Endothelial cell of umbilical vein (primary cell): ENCODE measurements at regions not wholly inside any gene's neighbourhood (a gene's known extent, or its start where the extent isn't known, plus 50 kb on each side); places are given as distances from the start of the nearest gene placed in this dataset.

Source experiments
- BruUV-seq: library from RNA; stranded (reverse); fragments of 400-500 nt; replicated peaks from 2 replicates; lab custom pipeline; 2021; lab: Mats Ljungman, UMichigan
- CTCF ChIA-PET: fragments of 300-600, 350-600 bp; sonication (Branson Sonifier 250); formaldehyde crosslinking; loops from one replicate; lab custom pipeline; 2021; ENCODE audit warnings: antibody characterized with exemption, inconsistent platforms; lab: Charles Lee
- POLR2A ChIA-PET: fragments of 300-600, 350-600 bp; sonication (Branson Sonifier 250); formaldehyde crosslinking; loops from one replicate; lab custom pipeline; 2021; ENCODE audit warnings: antibody characterized with exemption, inconsistent platforms; lab: Charles Lee
- DNase-seq: peaks from one replicate; pipeline ENCODE4 v3.0.0-alpha.2; 2011; ENCODE audit warnings: low read depth, low spot score
- FAIRE-seq: peaks from 2 replicates; lab custom pipeline; 2011; peaks lifted over from hg19 to GRCh38; lab: Jason Lieb, UNC
- H2AFZ ChIP-seq: 2 replicates; pipeline ENCODE4 v1.6.0; 2012; ENCODE audit warnings: low read depth, low read length, control low read depth, inconsistent platforms
- H3K27ac ChIP-seq: 2 replicates; pipeline ENCODE4 v1.5.1; 2011; ENCODE audit warnings: low read depth, mild to moderate bottlenecking, control low read depth, low read length, moderate library complexity; ENCODE audit not compliant: insufficient read depth
- H3K27me3 ChIP-seq, 2 experiments: 2 replicates each; pipeline versions ENCODE4 v1.6.0 to v1.6.1; 2011; ENCODE audit warnings: low read length in 2 of 2, mixed read lengths in 1 of 2; ENCODE audit not compliant: control insufficient read depth in 2 of 2, insufficient read depth in 2 of 2
- H3K36me3 ChIP-seq, 2 experiments: 2 replicates in 1 of 2; 3 replicates in 1 of 2; pipeline ENCODE4 v1.5.1; 2011; ENCODE audit warnings: low read length in 2 of 2, mild to moderate bottlenecking in 1 of 2, moderate library complexity in 1 of 2; ENCODE audit not compliant: control insufficient read depth in 2 of 2, insufficient read depth in 2 of 2; ENCODE audit errors: extremely low read depth in 1 of 2
- H3K4me1 ChIP-seq: 3 replicates; pipeline ENCODE4 v1.5.1; 2011; ENCODE audit warnings: mild to moderate bottlenecking, low read length; ENCODE audit not compliant: control insufficient read depth, insufficient read depth; ENCODE audit errors: extremely low read depth
- H3K4me2 ChIP-seq: 2 replicates; pipeline ENCODE4 v1.6.1; 2011; ENCODE audit warnings: low read length, control low read depth, mixed read lengths; ENCODE audit not compliant: insufficient read depth
- H3K4me3 ChIP-seq, 3 experiments: fragments of 200-600 bp in 1 of 3; sonication (generic), shearing (Covaris generic) in 1 of 3; replicated peaks in 1 of 3; 2 replicates each; pipeline ENCODE4 v1.5.1; 2011 to 2016; ENCODE audit warnings: control low read depth in 3 of 3, low read length in 3 of 3, mild to moderate bottlenecking in 2 of 3, inconsistent platforms in 1 of 3, low read depth in 1 of 3, moderate library complexity in 1 of 3; ENCODE audit not compliant: insufficient read depth in 1 of 3
- H3K79me2 ChIP-seq: 2 replicates; pipeline ENCODE4 v1.6.0; 2012; ENCODE audit warnings: low read length, inconsistent platforms; ENCODE audit not compliant: control insufficient read depth, insufficient read depth
- H3K9ac ChIP-seq: replicated peaks from 2 replicates; pipeline ENCODE3; 2011; ENCODE audit warnings: low read length, control low read depth; ENCODE audit not compliant: insufficient read depth; ENCODE audit errors: extremely low read depth
- H3K9me1 ChIP-seq: replicated peaks from 3 replicates; pipeline ENCODE4 v1.6.0; 2011; ENCODE audit warnings: mild to moderate bottlenecking, low read length; ENCODE audit not compliant: control insufficient read depth, insufficient read depth; ENCODE audit errors: extremely low read depth
- H3K9me3 ChIP-seq: replicated peaks from 2 replicates; pipeline ENCODE4 v1.5.1; 2012; ENCODE audit warnings: low read length, inconsistent platforms; ENCODE audit not compliant: control insufficient read depth, insufficient read depth
- H4K20me1 ChIP-seq: replicated peaks from 2 replicates; pipeline ENCODE3; 2011; ENCODE audit warnings: mild to moderate bottlenecking, low read length; ENCODE audit not compliant: control insufficient read depth, insufficient read depth; ENCODE audit errors: extremely low read depth
- EZH2 ChIP-seq: IDR thresholded peaks from 2 replicates; pipeline ENCODE4 v1.6.1; 2012; ENCODE audit warnings: borderline replicate concordance, low read depth, mild to moderate bottlenecking, moderate library complexity, low read length, inconsistent platforms; ENCODE audit not compliant: severe bottlenecking
- FOS ChIP-seq: IDR thresholded peaks from 2 replicates; pipeline ENCODE4 v1.6.1; 2011; ENCODE audit warnings: mild to moderate bottlenecking, low read length, moderate library complexity, borderline replicate concordance; ENCODE audit not compliant: insufficient read depth
- GATA2 ChIP-seq: IDR thresholded peaks from 2 replicates; pipeline ENCODE4 v1.7.0; 2011; ENCODE audit warnings: low read depth, mild to moderate bottlenecking, moderate library complexity, mixed read lengths, low read length; ENCODE audit not compliant: insufficient read length, insufficient read depth
- JUN ChIP-seq: IDR thresholded peaks from 2 replicates; pipeline ENCODE4 v1.6.1; 2011; ENCODE audit warnings: borderline replicate concordance, low read depth; ENCODE audit not compliant: insufficient read length, insufficient read depth
- MYC ChIP-seq: IDR thresholded peaks from one replicate; pipeline ENCODE4 v1.6.1; 2011; ENCODE audit warnings: mild to moderate bottlenecking, low read depth, low read length
- POLR2A ChIP-seq: IDR thresholded peaks from 2 replicates; pipeline ENCODE4 v1.6.1; 2012; ENCODE audit warnings: low read depth, mild to moderate bottlenecking, control low read depth, low read length
- POLR2AphosphoS5 ChIP-seq: IDR thresholded peaks from 2 replicates; pipeline ENCODE4 v1.6.1; 2012; ENCODE audit warnings: low read depth, mild to moderate bottlenecking, control low read depth, low read length, moderate library complexity; ENCODE audit not compliant: insufficient read depth
- dilution Hi-C: fragments of 300-500 bp; cut with MboI; formaldehyde crosslinking; loops from one replicate; pipeline ENCODE4 v1.15.0; 2019; ENCODE audit warnings: low sequenced_read_pairs; ENCODE audit not compliant: extremely low pct_ligation_motif_present
- intact Hi-C: fragments of 100-400 bp; cut with micrococcal nuclease; formaldehyde crosslinking; loops from one replicate; pipeline ENCODE4 v1.10.0; 2022
- TF ChIP-seq, protein P1 (sequence below), 2 donors: IDR thresholded peaks; 1 replicate in 1 of 2; 2 replicates in 1 of 2; pipeline ENCODE4 v1.5.1; 2011; ENCODE audit warnings: low read length in 2 of 2, mild to moderate bottlenecking in 2 of 2, moderate library complexity in 2 of 2, control low read depth in 1 of 2, inconsistent platforms in 1 of 2, low read depth in 1 of 2; ENCODE audit not compliant: insufficient read depth in 1 of 2; ENCODE audit errors: extremely low read depth in 1 of 2
- TF ChIP-seq, protein P2 (sequence below): IDR thresholded peaks from 2 replicates; pipeline ENCODE4 v1.6.1; 2011; ENCODE audit not compliant: insufficient read depth, insufficient read length

DNA sequence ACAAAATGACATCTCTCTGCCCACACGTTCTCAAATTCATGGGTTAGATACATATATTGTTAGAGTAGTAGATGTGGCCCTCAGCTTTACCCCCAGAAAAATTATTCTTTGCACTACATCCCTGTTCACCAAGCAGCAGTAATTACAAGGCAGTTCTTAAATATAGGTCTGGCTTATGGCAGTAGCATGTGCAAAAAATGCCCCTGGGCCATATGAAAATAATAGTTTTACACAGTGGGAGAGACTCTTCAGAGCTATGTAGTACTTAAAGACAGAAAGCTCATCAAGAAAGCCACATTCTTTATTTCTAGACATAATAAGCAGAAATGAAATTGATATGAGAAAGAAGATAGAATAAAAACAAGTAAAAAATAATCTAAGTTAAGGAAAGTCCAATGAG, 196.3 kb upstream of the FOXP2 start:
- DNase-seq, result no peak
- no peak overlapping the region for H3K27ac ChIP-seq
- H3K4me3 ChIP-seq, result no peak overlapping the region
- H4K20me1 ChIP-seq, result no peaks in the 10 kb centered on the region
- CTCF ChIA-PET, result interaction anchor here (1.3 kb wide), 1 partner anchor 10 kb away, joined by 4 read pairs; no protein-coding TSS in a partner anchor
- FAIRE-seq, result no peak
- H3K9ac ChIP-seq, result no peak overlapping the region
- H3K36me3 ChIP-seq, result no peaks in the 10 kb centered on the region
- no peaks in the 10 kb centered on the region for H3K9me3 ChIP-seq
- H3K4me2 ChIP-seq, result no peak overlapping the region
- POLR2A ChIA-PET, result no interaction called here
- intact Hi-C loops, result loop anchor here (5.0 kb wide), 1 partner anchor 191 kb away; no protein-coding TSS in a partner anchor
- H3K79me2 ChIP-seq, result no peaks in the 10 kb centered on the region
- H3K27me3 ChIP-seq, result no peaks in the 10 kb centered on the region
- dilution Hi-C loops, result no loop called here
- no peaks in the 10 kb centered on the region for H3K9me1 ChIP-seq
- no peaks in the 10 kb centered on the region for H3K4me1 ChIP-seq
- BruUV-seq, result no TSS peak
- no peak overlapping the region for H2AFZ ChIP-seq
- TF ChIP-seq POLR2A (no peak), MYC (no peak), EZH2 (no peak), JUN (no peak), POLR2AphosphoS5 (no peak), GATA2 (no peak), FOS (no peak)
- TF ChIP-seq, protein P1, sequence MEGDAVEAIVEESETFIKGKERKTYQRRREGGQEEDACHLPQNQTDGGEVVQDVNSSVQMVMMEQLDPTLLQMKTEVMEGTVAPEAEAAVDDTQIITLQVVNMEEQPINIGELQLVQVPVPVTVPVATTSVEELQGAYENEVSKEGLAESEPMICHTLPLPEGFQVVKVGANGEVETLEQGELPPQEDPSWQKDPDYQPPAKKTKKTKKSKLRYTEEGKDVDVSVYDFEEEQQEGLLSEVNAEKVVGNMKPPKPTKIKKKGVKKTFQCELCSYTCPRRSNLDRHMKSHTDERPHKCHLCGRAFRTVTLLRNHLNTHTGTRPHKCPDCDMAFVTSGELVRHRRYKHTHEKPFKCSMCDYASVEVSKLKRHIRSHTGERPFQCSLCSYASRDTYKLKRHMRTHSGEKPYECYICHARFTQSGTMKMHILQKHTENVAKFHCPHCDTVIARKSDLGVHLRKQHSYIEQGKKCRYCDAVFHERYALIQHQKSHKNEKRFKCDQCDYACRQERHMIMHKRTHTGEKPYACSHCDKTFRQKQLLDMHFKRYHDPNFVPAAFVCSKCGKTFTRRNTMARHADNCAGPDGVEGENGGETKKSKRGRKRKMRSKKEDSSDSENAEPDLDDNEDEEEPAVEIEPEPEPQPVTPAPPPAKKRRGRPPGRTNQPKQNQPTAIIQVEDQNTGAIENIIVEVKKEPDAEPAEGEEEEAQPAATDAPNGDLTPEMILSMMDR (IDR thresholded peaks at IDR 0.05; ENCODE audit: extremely low read depth in 1 of 2, insufficient read depth in 1 of 2, low read depth in 1 of 2, low read length in 2 of 2), result no peak
- TF ChIP-seq, protein P2, sequence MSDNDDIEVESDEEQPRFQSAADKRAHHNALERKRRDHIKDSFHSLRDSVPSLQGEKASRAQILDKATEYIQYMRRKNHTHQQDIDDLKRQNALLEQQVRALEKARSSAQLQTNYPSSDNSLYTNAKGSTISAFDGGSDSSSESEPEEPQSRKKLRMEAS, result no peak
